Prostate gland (tissue), 2 donors: ENCODE measurements at regions not wholly inside any gene's neighbourhood (a gene's known extent, or its start where the extent isn't known, plus 50 kb on each side); places are given as distances from the start of the nearest gene placed in this dataset.
A peak's percentile ranks its signal among the peaks of the same experiment; 100 is the strongest.

ENCODE experiments used
- POLR2A ChIP-seq: fragments of 450-650 bp; IDR thresholded peaks from one replicate; pipeline ENCODE4 v1.6.1; 2016; ENCODE audit warnings: antibody characterized with exemption, mild to moderate bottlenecking
- POLR2AphosphoS5 ChIP-seq: sonication (generic); formaldehyde crosslinking; IDR thresholded peaks from one replicate; pipeline ENCODE4 v1.6.1; 2017; ENCODE audit warnings: antibody characterized with exemption
- TF ChIP-seq, protein P1 (sequence below), 4 experiments: fragments of 200-600 bp in 2 of 4; fragments of 450-650 bp in 2 of 4; sonication (generic) in 2 of 4; IDR thresholded peaks; 1 replicate in 3 of 4; 2 replicates in 1 of 4; pipeline ENCODE4 v1.5.1; 2016 to 2019; ENCODE audit warnings: antibody characterized with exemption in 4 of 4, mild to moderate bottlenecking in 2 of 4, moderate library complexity in 2 of 4

DNA sequence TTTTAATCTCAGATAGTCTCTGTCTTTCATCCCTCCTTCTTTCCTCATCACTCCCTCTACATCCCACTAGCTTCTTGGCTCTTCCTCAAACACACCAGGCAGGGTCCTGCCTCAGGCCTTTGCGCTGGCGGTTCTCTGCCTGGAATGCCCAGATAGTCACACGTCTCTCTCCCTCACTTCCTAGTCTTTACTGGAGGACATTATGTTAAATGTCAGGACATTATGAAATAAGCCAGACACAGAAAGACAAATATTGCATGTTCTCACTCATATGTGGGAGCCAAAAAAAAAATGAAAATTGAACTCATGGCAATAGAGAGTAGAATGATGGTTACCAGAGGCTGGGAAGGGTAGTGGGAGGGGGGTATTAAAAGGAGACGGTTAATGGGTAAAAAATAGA, 442.0 kb downstream of the MED13L start:
- TF ChIP-seq, protein P1, sequence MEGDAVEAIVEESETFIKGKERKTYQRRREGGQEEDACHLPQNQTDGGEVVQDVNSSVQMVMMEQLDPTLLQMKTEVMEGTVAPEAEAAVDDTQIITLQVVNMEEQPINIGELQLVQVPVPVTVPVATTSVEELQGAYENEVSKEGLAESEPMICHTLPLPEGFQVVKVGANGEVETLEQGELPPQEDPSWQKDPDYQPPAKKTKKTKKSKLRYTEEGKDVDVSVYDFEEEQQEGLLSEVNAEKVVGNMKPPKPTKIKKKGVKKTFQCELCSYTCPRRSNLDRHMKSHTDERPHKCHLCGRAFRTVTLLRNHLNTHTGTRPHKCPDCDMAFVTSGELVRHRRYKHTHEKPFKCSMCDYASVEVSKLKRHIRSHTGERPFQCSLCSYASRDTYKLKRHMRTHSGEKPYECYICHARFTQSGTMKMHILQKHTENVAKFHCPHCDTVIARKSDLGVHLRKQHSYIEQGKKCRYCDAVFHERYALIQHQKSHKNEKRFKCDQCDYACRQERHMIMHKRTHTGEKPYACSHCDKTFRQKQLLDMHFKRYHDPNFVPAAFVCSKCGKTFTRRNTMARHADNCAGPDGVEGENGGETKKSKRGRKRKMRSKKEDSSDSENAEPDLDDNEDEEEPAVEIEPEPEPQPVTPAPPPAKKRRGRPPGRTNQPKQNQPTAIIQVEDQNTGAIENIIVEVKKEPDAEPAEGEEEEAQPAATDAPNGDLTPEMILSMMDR (IDR thresholded peaks at IDR 0.05), result no peak
- peak; percentile 75 for TF ChIP-seq POLR2AphosphoS5
- TF ChIP-seq POLR2A, result no peak
